Neural cell (in vitro differentiated cells): ENCODE measurements at regions not wholly inside any gene's neighbourhood (a gene's known extent, or its start where the extent isn't known, plus 50 kb on each side); places are given as distances from the start of the nearest gene placed in this dataset.

ENCODE experiments used
- H2AFZ ChIP-seq: fragments of 200-600, 300-800 bp; sonication (generic), shearing (Covaris generic); 2 replicates; pipeline ENCODE4 v1.6.0; 2014; ENCODE audit warnings: low read depth, mild to moderate bottlenecking, antibody characterized with exemption, low read length, moderate library complexity
- H3F3A ChIP-seq: fragments of 200-600 bp; shearing (Covaris generic); 2 replicates; pipeline ENCODE4 v1.6.1; 2016; ENCODE audit warnings: mild to moderate bottlenecking, moderate library complexity, mixed read lengths, antibody characterized with exemption, low read length; ENCODE audit not compliant: insufficient read depth, poor library complexity, severe bottlenecking
- H3K27ac ChIP-seq: fragments of 200-600, 300-800 bp; sonication (generic), shearing (Covaris generic); 2 replicates; pipeline ENCODE4 v1.5.1; 2014; ENCODE audit warnings: mild to moderate bottlenecking, low read length, moderate library complexity
- H3K27me3 ChIP-seq: fragments of 300-800, 200-600 bp; sonication (generic), shearing (Covaris generic); 2 replicates; pipeline ENCODE4 v1.6.0; 2014; ENCODE audit warnings: mild to moderate bottlenecking, low read depth, low read length, moderate library complexity; ENCODE audit not compliant: insufficient read depth
- H3K36me3 ChIP-seq: fragments of 300-800, 200-600 bp; sonication (generic), shearing (Covaris generic); 2 replicates; pipeline ENCODE4 v1.5.1; 2014; ENCODE audit warnings: mild to moderate bottlenecking, antibody characterized with exemption, low read length, moderate library complexity; ENCODE audit not compliant: insufficient read depth
- H3K4me2 ChIP-seq: fragments of 300-800, 200-600 bp; sonication (generic), shearing (Covaris generic); 2 replicates; pipeline ENCODE4 v1.6.0; 2014; ENCODE audit warnings: mild to moderate bottlenecking, low read length
- H3K4me3 ChIP-seq: fragments of 300-800, 200-600 bp; sonication (generic), shearing (Covaris generic); 2 replicates; pipeline ENCODE4 v1.5.1; 2014; ENCODE audit warnings: mild to moderate bottlenecking, low read length, moderate library complexity
- H3K79me2 ChIP-seq: fragments of 200-600 bp; shearing (Covaris generic); replicated peaks from 2 replicates; pipeline ENCODE4 v1.6.0; 2014; ENCODE audit warnings: mild to moderate bottlenecking, low read length, moderate library complexity; ENCODE audit not compliant: insufficient read depth
- H3K9ac ChIP-seq: fragments of 300-800, 200-600 bp; sonication (generic), shearing (Covaris generic); 2 replicates; pipeline ENCODE4 v1.6.1; 2016; ENCODE audit warnings: mild to moderate bottlenecking, low read length, mixed read lengths
- H3K9me2 ChIP-seq: fragments of 200-600 bp; shearing (Covaris generic); 2 replicates; pipeline ENCODE4 v1.6.1; 2016; ENCODE audit warnings: mild to moderate bottlenecking, low read length, mixed read lengths; ENCODE audit not compliant: insufficient read depth
- H3K9me3 ChIP-seq: fragments of 200-600, 300-800 bp; sonication (generic), shearing (Covaris generic); 2 replicates; pipeline ENCODE4 v1.6.1; 2016; ENCODE audit warnings: mild to moderate bottlenecking, mixed run types, low read length, moderate library complexity, mixed read lengths
- H4K20me1 ChIP-seq: fragments of 200-600 bp; shearing (Covaris generic); 2 replicates; pipeline ENCODE4 v1.6.1; 2016; ENCODE audit warnings: mild to moderate bottlenecking, mixed run types; ENCODE audit not compliant: insufficient read depth
- EP300 ChIP-seq: fragments of 450-650 bp; conservative IDR thresholded peaks from 2 replicates; pipeline ENCODE4 v1.6.1; 2014; ENCODE audit warnings: antibody characterized with exemption, mild to moderate bottlenecking, moderate library complexity; ENCODE audit not compliant: poor library complexity, severe bottlenecking
- EZH2 ChIP-seq: fragments of 200-600, 300-800 bp; shearing (Covaris generic), sonication (generic); IDR thresholded peaks from 2 replicates; pipeline ENCODE4 v1.6.1; 2014; ENCODE audit warnings: antibody characterized with exemption, low read length, borderline replicate concordance, mild to moderate bottlenecking; ENCODE audit not compliant: insufficient read depth, poor library complexity, severe bottlenecking
- MXI1 ChIP-seq: fragments of 450-650 bp; conservative IDR thresholded peaks from 2 replicates; pipeline ENCODE4 v1.6.1; 2014; ENCODE audit warnings: antibody characterized with exemption, mild to moderate bottlenecking; ENCODE audit not compliant: poor library complexity, severe bottlenecking
- POLR2AphosphoS5 ChIP-seq: IDR thresholded peaks from 2 replicates; pipeline ENCODE4 v1.6.1; 2012
- RAD21 ChIP-seq: fragments of 450-650 bp; conservative IDR thresholded peaks from 2 replicates; pipeline ENCODE4 v1.6.1; 2014; ENCODE audit warnings: antibody characterized with exemption, mild to moderate bottlenecking, moderate library complexity
- SMC3 ChIP-seq: fragments of 450-650 bp; conservative IDR thresholded peaks from 2 replicates; pipeline ENCODE4 v1.6.1; 2014; ENCODE audit warnings: antibody characterized with exemption, mild to moderate bottlenecking, moderate library complexity; ENCODE audit not compliant: poor library complexity
- TAF1 ChIP-seq: IDR thresholded peaks from 2 replicates; pipeline ENCODE4 v1.6.1; 2012; ENCODE audit warnings: low read depth
- TF ChIP-seq, protein P1 (sequence below): fragments of 450-650 bp; IDR thresholded peaks from 2 replicates; pipeline ENCODE4 v1.5.1; 2014; ENCODE audit warnings: antibody characterized with exemption, mild to moderate bottlenecking, moderate library complexity; ENCODE audit not compliant: poor library complexity, severe bottlenecking
- TF ChIP-seq, protein P2 (sequence below): IDR thresholded peaks from 2 replicates; pipeline ENCODE4 v1.6.1; 2012; ENCODE audit warnings: borderline replicate concordance

DNA sequence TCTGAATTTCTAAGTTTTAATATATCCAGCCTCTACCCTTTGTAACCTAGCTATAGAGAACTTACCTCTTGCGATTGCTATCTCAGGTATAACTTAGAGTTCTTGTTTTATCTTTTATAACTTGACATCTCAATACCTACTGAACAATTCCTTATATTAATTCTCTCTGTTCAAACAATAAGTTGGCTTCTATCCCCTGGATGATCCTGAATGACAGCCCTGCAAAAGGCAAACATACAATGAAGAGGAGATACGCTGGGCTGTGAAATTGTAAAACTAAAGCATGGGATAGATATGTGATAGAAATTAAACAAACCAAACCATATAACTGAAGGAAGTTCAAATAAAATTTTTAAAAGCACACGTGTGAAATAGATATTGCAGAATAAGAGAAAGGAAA, 513.6 kb upstream of the PTCHD4 start:
- H3K9me3 ChIP-seq = no peaks in the 10 kb centered on the region
- no peak overlapping the region for H3K4me3 ChIP-seq
- no peaks in the 10 kb centered on the region for H3K27me3 ChIP-seq
- H3K9ac ChIP-seq = no peak overlapping the region
- H3F3A ChIP-seq = no peaks in the 10 kb centered on the region
- TF ChIP-seq SMC3 (no peak), EP300 (no peak), POLR2AphosphoS5 (no peak)
- no peak overlapping the region for H2AFZ ChIP-seq
- no peaks in the 10 kb centered on the region for H3K79me2 ChIP-seq
- no peaks in the 10 kb centered on the region for H4K20me1 ChIP-seq
- H3K27ac ChIP-seq = peak overlapping the region; percentile 0
- no peak overlapping the region for H3K4me2 ChIP-seq
- no peaks in the 10 kb centered on the region for H3K36me3 ChIP-seq
- H3K9me2 ChIP-seq = no peaks in the 10 kb centered on the region

DNA sequence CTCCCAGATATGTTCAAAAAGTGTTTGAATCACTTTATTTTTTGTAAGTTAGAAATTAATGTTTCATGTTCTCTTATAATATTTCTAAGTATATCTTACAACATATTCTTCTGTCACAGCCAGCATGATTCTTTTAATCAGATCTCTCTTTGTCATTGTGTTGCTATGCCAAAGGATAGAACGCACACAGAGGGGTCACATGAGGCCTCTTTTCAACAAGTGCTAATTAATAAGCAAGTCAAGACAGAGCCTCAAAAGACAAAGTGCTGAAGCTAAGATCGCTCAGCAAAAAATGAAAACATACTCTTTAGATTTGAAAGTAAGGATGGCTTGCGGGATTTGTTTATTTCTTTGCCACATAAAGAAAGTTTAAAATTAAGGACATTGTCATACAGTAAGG, 508.8 kb upstream of the PTCHD4 start:
- no peaks in the 10 kb centered on the region for H4K20me1 ChIP-seq
- H3K9me3 ChIP-seq = no peaks in the 10 kb centered on the region
- H3F3A ChIP-seq = no peaks in the 10 kb centered on the region
- no peak overlapping the region for H3K9ac ChIP-seq
- H3K4me2 ChIP-seq = no peak overlapping the region
- H2AFZ ChIP-seq = no peak overlapping the region
- H3K27me3 ChIP-seq = no peaks in the 10 kb centered on the region
- no peaks in the 10 kb centered on the region for H3K79me2 ChIP-seq
- no peak overlapping the region for H3K27ac ChIP-seq
- no peaks in the 10 kb centered on the region for H3K9me2 ChIP-seq
- H3K36me3 ChIP-seq = no peaks in the 10 kb centered on the region
- no peak overlapping the region for H3K4me3 ChIP-seq
- no peak for TF ChIP-seq MXI1
- no peak for TF ChIP-seq RAD21
- TF ChIP-seq, protein P1, sequence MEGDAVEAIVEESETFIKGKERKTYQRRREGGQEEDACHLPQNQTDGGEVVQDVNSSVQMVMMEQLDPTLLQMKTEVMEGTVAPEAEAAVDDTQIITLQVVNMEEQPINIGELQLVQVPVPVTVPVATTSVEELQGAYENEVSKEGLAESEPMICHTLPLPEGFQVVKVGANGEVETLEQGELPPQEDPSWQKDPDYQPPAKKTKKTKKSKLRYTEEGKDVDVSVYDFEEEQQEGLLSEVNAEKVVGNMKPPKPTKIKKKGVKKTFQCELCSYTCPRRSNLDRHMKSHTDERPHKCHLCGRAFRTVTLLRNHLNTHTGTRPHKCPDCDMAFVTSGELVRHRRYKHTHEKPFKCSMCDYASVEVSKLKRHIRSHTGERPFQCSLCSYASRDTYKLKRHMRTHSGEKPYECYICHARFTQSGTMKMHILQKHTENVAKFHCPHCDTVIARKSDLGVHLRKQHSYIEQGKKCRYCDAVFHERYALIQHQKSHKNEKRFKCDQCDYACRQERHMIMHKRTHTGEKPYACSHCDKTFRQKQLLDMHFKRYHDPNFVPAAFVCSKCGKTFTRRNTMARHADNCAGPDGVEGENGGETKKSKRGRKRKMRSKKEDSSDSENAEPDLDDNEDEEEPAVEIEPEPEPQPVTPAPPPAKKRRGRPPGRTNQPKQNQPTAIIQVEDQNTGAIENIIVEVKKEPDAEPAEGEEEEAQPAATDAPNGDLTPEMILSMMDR = no peak
- no peak for TF ChIP-seq TAF1
- no peak for TF ChIP-seq SMC3
- TF ChIP-seq POLR2AphosphoS5 = no peak
- TF ChIP-seq, protein P2, sequence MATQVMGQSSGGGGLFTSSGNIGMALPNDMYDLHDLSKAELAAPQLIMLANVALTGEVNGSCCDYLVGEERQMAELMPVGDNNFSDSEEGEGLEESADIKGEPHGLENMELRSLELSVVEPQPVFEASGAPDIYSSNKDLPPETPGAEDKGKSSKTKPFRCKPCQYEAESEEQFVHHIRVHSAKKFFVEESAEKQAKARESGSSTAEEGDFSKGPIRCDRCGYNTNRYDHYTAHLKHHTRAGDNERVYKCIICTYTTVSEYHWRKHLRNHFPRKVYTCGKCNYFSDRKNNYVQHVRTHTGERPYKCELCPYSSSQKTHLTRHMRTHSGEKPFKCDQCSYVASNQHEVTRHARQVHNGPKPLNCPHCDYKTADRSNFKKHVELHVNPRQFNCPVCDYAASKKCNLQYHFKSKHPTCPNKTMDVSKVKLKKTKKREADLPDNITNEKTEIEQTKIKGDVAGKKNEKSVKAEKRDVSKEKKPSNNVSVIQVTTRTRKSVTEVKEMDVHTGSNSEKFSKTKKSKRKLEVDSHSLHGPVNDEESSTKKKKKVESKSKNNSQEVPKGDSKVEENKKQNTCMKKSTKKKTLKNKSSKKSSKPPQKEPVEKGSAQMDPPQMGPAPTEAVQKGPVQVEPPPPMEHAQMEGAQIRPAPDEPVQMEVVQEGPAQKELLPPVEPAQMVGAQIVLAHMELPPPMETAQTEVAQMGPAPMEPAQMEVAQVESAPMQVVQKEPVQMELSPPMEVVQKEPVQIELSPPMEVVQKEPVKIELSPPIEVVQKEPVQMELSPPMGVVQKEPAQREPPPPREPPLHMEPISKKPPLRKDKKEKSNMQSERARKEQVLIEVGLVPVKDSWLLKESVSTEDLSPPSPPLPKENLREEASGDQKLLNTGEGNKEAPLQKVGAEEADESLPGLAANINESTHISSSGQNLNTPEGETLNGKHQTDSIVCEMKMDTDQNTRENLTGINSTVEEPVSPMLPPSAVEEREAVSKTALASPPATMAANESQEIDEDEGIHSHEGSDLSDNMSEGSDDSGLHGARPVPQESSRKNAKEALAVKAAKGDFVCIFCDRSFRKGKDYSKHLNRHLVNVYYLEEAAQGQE = no peak
- TF ChIP-seq EZH2 = no peak
- no peak for TF ChIP-seq EP300

DNA sequence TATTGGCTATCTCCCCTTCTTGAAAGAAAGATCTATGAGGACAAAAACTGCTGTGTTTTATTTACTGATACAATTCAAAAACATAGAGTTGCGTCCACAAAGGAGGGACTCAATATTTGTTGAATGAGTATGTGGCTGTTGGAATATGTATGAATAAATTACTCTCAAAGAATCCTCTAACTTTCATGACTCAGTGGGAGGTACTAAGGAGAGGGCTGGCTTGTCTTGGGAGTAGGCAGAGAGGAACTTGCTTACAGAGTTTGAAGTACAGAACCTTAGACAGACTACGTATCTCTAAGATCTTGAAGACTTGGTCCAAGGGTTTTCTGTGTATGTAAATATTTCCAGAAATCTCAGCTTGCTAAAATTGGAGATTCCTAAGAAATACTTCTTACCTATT, 504.0 kb upstream of the PTCHD4 start:
- Histone ChIP-seq H3K79me2 (no peaks in the 10 kb centered on the region), H3F3A (no peaks in the 10 kb centered on the region), H3K4me3 (no peak overlapping the region), H3K9ac (no peak overlapping the region), H3K4me2 (no peak overlapping the region), H3K36me3 (no peaks in the 10 kb centered on the region), H3K9me2 (no peaks in the 10 kb centered on the region), H3K27ac (no peak overlapping the region), H2AFZ (no peak overlapping the region), H3K27me3 (no peaks in the 10 kb centered on the region), H3K9me3 (no peaks in the 10 kb centered on the region), H4K20me1 (no peaks in the 10 kb centered on the region)
- TF ChIP-seq POLR2AphosphoS5 (no peak), TAF1 (no peak), EZH2 (no peak), RAD21 (no peak), MXI1 (no peak), EP300 (no peak), SMC3 (no peak)
- TF ChIP-seq, protein P1 = no peak
- TF ChIP-seq, protein P2 = no peak
